Neural progenitor cell (in vitro differentiated cells): ENCODE measurements at regions not wholly inside any gene's neighbourhood (a gene's known extent, or its start where the extent isn't known, plus 50 kb on each side); places are given as distances from the start of the nearest gene placed in this dataset.

Experiments
- EZH2 ChIP-seq: fragments of 200-600 bp; sonication (generic); IDR thresholded peaks from 2 replicates; pipeline ENCODE4 v1.6.1; 2017; ENCODE audit warnings: antibody characterized with exemption, mild to moderate bottlenecking, moderate library complexity
- EZH2phosphoT487 ChIP-seq: fragments of 200-600 bp; sonication (generic); IDR thresholded peaks from 2 replicates; pipeline ENCODE4 v1.6.1; 2017; ENCODE audit warnings: antibody characterized with exemption
- TF ChIP-seq, protein P1 (sequence below): fragments of 200-600 bp; sonication (generic); IDR thresholded peaks from 2 replicates; pipeline ENCODE4 v1.5.1; 2017; ENCODE audit warnings: antibody characterized with exemption, mild to moderate bottlenecking

DNA sequence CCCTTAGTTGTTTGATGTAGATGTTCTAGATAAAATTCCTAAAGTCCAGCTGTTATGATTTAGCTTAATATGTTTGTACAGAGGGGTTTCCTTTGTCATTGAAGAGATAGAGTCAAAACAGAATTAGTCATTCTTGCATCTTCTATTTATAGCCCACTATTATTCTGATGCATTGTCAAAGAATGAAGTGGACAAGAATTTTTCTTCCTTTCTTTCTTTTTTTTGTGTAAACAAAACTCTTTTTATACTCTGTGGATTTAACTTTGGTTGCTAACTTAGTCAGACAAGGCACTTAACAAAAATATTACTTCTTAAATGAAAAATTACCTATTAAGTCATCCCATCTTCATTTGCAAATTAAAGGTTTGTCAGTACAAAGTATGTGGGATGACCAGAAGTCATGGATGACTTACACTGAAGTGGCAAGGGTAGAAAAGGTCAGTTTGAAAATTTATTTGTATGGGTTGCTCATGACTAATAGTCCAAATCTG lies 215.6 kb upstream of the DDHD1 start:
- TF ChIP-seq, protein P1, sequence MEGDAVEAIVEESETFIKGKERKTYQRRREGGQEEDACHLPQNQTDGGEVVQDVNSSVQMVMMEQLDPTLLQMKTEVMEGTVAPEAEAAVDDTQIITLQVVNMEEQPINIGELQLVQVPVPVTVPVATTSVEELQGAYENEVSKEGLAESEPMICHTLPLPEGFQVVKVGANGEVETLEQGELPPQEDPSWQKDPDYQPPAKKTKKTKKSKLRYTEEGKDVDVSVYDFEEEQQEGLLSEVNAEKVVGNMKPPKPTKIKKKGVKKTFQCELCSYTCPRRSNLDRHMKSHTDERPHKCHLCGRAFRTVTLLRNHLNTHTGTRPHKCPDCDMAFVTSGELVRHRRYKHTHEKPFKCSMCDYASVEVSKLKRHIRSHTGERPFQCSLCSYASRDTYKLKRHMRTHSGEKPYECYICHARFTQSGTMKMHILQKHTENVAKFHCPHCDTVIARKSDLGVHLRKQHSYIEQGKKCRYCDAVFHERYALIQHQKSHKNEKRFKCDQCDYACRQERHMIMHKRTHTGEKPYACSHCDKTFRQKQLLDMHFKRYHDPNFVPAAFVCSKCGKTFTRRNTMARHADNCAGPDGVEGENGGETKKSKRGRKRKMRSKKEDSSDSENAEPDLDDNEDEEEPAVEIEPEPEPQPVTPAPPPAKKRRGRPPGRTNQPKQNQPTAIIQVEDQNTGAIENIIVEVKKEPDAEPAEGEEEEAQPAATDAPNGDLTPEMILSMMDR: no peak
- TF ChIP-seq EZH2 (no peak), EZH2phosphoT487 (no peak)
